ENCODE measurements at regions not wholly inside any gene's neighbourhood (a gene's known extent, or its start where the extent isn't known, plus 50 kb on each side); places are given as distances from the start of the nearest gene placed in this dataset.

- no peak for TF ChIP-seq POLR2AphosphoS5 (IDR thresholded peaks at IDR 0.05; ENCODE audit: low read depth, low read length)
- TF ChIP-seq POLR2A (IDR thresholded peaks at IDR 0.05; ENCODE audit: low read depth, low read length) = no peak
These were observed 411.2 kb upstream of the USP24 start for GRCh38 chr1:55626326-55626725.
